ENCODE measurements at regions not wholly inside any gene's neighbourhood (a gene's known extent, or its start where the extent isn't known, plus 50 kb on each side); places are given as distances from the start of the nearest gene placed in this dataset.
"Not testable (repeated sequence)": the region's sequence is repeated elsewhere in the genome, so short reads cannot be mapped to it uniquely, and the experiment has no call there.

- DNase-seq: no peak
Observed at GRCh38 chr12:47340411-47341015, 260.8 kb upstream of the AMIGO2 start.

- DNase-seq: no peak
Observed at GRCh38 chr12:47337581-47337980, 257.8 kb upstream of the AMIGO2 start.

- not testable (repeated sequence) for DNase-seq
Observed at GRCh38 chr12:47333271-47333858, 253.6 kb upstream of the AMIGO2 start.

- peak; percentile 69 for DNase-seq
Observed at GRCh38 chr12:47328831-47329545, 249.2 kb upstream of the AMIGO2 start.

GRCh38 chr12:47326190-47326589 lies 246.4 kb upstream of the AMIGO2 start:
- DNase-seq: no peak

- no peak for DNase-seq
Observed at GRCh38 chr12:47323802-47324201, 244.0 kb upstream of the AMIGO2 start.

GRCh38 chr12:47321436-47321835 lies 241.7 kb upstream of the AMIGO2 start:
- DNase-seq: no peak

GRCh38 chr12:47319746-47320145 lies 240.0 kb upstream of the AMIGO2 start:
- DNase-seq: no peak

GRCh38 chr12:47318963-47319362 lies 239.2 kb upstream of the AMIGO2 start:
- DNase-seq: no peak

- peak; percentile 35 for DNase-seq
Observed at GRCh38 chr12:47317175-47317915, 237.6 kb upstream of the AMIGO2 start.

- no peak for DNase-seq
Observed at GRCh38 chr12:47316609-47317049, 236.9 kb upstream of the AMIGO2 start.

GRCh38 chr12:47314996-47315395 lies 235.2 kb upstream of the AMIGO2 start:
- DNase-seq: no peak

GRCh38 chr12:47312808-47313426 lies 233.2 kb upstream of the AMIGO2 start:
- DNase-seq: no peak

- no peak for DNase-seq
Observed at GRCh38 chr12:47312147-47312546, 232.4 kb upstream of the AMIGO2 start.

- DNase-seq: no peak
Observed at GRCh38 chr12:47311568-47311967, 231.8 kb upstream of the AMIGO2 start.

GRCh38 chr12:47311010-47311409 lies 231.3 kb upstream of the AMIGO2 start:
- DNase-seq: no peak

GRCh38 chr12:47308672-47309071 lies 228.9 kb upstream of the AMIGO2 start:
- no peak for DNase-seq

- DNase-seq: peak; percentile 77
Observed at GRCh38 chr12:47307680-47308399, 228.1 kb upstream of the AMIGO2 start.

GRCh38 chr12:47306773-47307679 lies 227.3 kb upstream of the AMIGO2 start:
- peak; percentile 21 for DNase-seq

- DNase-seq: no peak
Observed at GRCh38 chr12:47306130-47306529, 226.4 kb upstream of the AMIGO2 start.

GRCh38 chr12:47305464-47305863 lies 225.7 kb upstream of the AMIGO2 start:
- DNase-seq: no peak

Data from fibroblast of skin of right biceps (primary cell).